HG02571 (cell line): ENCODE measurements at regions not wholly inside any gene's neighbourhood (a gene's known extent, or its start where the extent isn't known, plus 50 kb on each side); places are given as distances from the start of the nearest gene placed in this dataset.
A peak's percentile ranks its signal among the peaks of the same experiment; 100 is the strongest.
"Not testable (repeated sequence)": the region's sequence is repeated elsewhere in the genome, so short reads cannot be mapped to it uniquely, and the experiment has no call there.

ENCODE experiments used
- ATAC-seq: cut with Tn5 transposase; IDR thresholded peaks from one replicate; pipeline ENCODE4 v1.9.1; 2021; ENCODE audit warnings: mild to moderate bottlenecking, moderate library complexity; ENCODE audit not compliant: unreplicated experiment

- no peak for ATAC-seq
These were observed 71.4 kb downstream of the TLR4 start for GRCh38 chr9:117775591-117775990.

GRCh38 chr9:117777823-117778222, 73.6 kb downstream of the TLR4 start:
- no peak for ATAC-seq

DNA sequence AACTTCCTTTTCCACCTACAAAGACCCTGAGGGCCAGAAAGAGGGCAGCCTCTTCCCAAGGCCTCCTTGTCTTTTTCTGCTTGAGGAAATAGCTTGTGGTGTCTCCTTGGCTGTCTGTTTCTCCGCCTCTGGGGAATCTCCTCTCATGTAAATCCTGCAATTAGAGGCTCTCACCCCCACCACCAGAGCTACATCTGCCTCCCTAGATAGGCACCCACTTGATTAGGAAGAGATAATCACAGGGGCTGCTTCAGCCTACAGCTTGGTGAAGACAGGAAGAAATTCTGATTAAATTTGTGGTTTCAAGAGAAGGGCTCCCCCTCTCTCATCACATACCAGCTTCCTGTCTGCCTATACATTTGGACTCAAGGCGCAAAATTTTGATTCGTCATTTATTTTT, 75.6 kb downstream of the TLR4 start:
- ATAC-seq: no peak

GRCh38 chr9:117782931-117783788, 79.0 kb downstream of the TLR4 start:
- ATAC-seq: peak; percentile 75

DNA sequence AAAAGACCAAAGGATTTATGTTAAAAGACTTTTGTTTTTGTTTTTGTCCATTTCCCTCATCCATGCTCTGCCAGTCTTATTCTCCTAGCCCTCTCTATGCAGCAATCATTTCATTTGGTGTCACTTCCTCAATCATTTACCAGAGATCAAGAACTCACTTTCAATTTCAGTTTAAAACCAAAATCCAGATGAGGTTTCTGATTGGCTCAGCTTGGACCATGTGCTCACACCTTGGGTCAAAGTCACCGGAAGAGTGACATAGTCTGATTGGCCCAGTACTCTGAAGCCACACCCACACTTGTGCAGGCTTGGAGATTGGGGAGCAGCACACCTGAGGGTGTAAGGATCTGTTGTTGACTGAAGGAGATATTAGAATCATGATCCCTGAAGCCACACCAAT, 79.6 kb downstream of the TLR4 start:
- ATAC-seq: peak; percentile 60

GRCh38 chr9:117784996-117785395, 80.8 kb downstream of the TLR4 start:
- no peak for ATAC-seq

GRCh38 chr9:117787746-117788145, 83.5 kb downstream of the TLR4 start:
- ATAC-seq: no peak

GRCh38 chr9:117795271-117795670, 91.1 kb downstream of the TLR4 start:
- ATAC-seq: no peak

DNA sequence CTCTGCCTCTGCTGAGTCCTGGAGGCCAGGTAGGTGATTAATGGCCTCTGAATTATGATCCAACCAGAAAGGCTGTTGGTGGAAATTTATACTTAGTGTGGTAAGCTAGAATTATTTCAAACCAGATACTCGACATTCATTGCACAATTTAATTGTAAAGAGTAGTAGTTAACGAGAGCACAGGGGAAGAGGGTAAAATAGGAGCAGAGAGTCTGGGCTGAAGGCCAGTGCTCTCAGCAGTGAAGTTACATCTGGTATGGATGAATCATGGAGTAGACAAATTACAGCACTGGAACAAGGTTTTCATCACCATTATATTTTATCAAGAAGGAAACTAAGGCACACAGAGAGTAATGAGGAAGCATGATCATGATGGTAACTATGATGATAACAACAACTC, 92.5 kb downstream of the TLR4 start:
- no peak for ATAC-seq

- ATAC-seq: no peak
These were observed 96.2 kb downstream of the TLR4 start for GRCh38 chr9:117800389-117800788.

DNA sequence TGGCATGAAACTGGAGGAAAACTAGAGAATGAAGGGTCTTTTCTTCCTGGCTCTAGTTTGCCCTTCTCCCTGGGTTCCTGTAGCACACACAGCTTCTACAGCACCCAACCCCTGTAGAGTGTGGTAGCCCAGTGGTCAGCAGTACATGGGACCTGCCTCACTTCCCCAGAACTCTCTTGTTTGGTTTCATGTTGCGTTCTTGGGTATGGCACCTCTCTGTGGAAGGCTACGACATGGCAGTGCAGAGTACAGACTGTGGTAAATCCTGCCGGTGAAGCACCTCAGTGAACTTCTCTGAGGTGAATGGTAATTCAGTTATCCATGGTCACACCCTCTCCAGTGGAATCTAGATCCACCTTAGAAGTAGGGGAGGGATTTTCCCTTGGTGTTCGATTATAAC, 105.5 kb downstream of the TLR4 start:
- ATAC-seq: no peak

GRCh38 chr9:117815315-117815714, 111.1 kb downstream of the TLR4 start:
- no peak for ATAC-seq

DNA sequence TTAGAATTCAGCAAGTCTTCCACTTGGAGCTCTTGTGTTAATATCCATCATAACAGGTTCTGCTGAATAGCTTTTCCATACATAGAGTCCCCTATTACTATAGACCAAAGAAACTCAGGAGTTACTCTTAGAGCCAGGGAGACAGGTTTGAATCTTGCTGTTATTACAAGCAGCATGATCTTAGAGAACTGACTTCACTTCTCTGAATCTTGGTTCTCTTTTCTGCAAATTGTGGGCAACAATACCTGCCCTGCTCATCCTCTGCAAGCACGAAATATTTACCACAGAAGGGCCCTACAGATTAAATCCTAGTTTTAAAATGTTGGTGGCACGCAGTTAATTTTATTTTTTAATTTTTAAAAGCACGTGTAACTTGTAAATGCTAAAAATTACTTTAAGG, 111.7 kb downstream of the TLR4 start:
- no peak for ATAC-seq

DNA sequence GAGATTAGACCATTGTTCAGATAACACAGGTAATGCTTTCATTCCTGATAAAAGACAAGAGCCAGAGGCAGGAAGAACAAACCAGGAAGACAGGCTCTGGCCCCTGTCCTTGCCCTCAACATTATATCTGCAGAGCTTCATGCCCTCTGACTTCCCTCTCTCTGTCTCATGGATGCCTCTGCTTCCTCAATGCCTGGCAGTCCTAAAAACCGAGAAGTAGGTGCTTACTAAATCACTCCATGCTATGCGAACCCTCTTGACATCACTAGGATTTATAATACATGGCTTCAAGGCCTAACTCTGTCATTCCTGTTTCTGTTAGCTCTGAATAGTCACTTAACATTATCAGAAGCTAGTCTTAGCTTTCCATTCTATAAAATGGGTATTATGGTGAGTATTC, 117.8 kb downstream of the TLR4 start:
- ATAC-seq: no peak

- no peak for ATAC-seq
These were observed 119.4 kb downstream of the TLR4 start for GRCh38 chr9:117823576-117823975.

DNA sequence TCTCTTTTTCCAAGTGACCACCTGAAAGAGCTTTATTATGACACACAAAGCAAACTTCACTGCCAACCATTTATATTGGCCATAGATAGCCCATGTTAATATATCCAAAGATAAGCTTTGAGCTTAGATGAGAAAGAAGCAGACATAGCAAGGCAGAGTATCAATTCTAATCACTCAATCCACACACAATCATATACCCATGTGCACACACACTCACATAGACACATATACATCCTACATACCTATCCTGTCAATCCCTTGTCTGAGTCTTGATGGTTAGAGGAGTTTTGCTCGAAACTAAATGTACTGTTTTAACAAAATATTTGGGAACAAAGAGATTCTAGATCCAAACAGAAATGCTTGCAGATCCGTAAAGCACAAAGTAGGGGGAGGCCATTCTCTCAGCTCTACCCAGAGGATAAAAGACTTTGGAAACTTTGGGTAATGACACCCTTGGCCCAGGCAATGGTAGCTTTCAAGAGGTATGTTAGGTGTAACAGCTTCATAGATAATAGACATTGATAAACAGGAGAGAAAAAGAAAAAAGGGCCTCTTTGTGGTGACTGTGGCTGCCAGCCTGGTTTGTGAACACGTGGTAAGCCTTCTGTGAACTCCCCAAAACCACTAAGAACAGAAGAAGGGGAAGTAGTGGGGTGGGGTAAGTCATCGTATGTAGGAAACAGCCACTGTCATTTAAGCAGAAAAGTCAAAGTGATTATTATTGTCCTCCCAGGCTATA, 121.6 kb downstream of the TLR4 start:
- peak; percentile 92 for ATAC-seq

DNA sequence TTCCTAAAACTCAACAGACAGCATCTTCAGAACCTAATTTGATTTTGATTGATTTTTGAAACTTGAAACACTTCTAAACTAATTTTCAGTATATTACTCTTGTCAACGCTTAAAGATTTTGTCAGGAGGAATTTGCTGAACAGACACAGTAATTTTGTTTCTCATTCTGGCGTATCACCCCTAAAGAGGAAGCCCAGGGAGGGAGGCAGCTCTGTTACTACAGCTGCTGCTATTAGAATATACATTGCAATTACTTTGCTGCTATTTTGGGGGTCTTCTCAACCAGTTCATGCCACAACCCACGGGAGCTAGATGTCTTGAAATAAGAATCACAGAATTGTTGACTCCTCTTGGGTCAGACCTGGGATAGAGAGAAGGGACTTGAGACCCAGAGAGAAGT, 122.6 kb downstream of the TLR4 start:
- ATAC-seq: no peak

DNA sequence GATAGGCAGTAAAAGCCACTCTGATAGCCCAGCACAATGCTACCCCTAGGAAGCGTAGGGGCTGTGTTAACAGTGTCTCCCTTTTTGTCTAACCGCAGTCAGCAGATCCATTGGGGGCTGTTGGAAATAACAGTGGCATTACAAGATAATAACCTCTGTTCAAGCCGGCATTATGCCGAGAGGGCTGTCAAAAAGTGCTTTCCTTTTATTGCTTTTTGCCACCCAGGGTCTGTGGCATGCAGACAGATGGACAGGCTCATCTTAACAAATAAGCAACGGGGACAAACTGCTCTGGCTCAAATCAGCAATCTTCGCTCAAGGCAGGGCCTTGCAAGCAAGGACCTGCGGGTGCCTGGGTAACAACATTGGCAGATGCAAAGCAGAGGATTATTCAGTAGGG, 123.3 kb downstream of the TLR4 start:
- ATAC-seq: no peak

DNA sequence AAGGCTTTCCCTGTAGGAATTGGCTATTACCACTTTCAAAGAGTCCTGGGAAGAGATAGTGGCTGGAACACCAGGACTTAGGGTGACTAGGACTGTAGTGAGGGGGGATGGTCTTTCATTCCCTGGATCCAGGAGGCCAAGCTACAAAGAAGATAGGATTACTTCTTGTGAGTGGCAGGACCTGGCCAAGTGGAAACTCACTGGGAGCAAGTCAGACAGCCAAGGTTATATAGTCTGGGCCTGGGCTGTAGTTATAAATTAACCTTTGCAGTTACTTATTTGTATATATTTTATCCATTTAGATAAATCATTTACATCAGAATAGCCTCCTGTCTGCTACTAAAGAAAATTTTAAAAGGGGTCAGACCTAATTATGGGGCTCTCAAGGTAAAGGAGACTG, 124.3 kb downstream of the TLR4 start:
- no peak for ATAC-seq

GRCh38 chr9:117835798-117836197, 131.6 kb downstream of the TLR4 start:
- ATAC-seq: peak; percentile 83

GRCh38 chr9:117839862-117840261, 135.7 kb downstream of the TLR4 start:
- no peak for ATAC-seq

DNA sequence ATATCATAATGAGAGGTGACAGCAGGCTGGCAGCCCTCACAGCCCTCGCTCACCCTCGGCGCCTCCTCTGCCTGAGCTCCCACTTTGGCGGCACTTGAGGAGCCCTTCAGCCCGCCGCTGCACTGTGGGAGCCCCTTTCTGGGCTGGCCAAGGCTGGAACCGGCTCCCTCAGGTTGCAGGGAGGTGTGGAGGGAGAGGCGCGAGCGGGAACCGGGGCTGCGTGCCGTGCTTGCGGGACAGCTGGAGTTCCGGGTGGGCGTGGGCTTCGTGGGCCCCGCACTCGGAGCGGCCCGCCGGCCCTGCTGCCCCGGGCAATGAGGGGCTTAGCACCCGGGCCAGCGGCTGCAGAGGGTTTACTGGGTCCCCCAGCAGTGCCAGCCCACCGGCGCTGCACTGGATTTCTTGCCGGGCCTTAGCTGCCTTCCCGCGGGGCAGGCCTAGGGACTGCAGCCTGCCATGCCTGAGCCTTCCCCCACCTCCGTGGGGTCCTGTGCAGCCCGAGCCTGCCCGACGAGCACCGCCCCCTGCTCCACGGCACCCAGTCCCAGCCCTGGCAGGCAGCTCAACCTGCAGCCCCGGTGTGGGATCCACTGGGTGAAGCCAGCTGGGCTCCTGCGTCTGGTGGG, 147.7 kb downstream of the TLR4 start:
- not testable (repeated sequence) for ATAC-seq
